WTC11 (cell line): ENCODE measurements at regions not wholly inside any gene's neighbourhood (a gene's known extent, or its start where the extent isn't known, plus 50 kb on each side); places are given as distances from the start of the nearest gene placed in this dataset.

Experiments used
- ATAC-seq: fragments of 200-7000 bp; cut with Tn5 transposase; 2 replicates; pipeline ENCODE4 v1.10.0; 2021; ENCODE audit warnings: mild to moderate bottlenecking, moderate library complexity
- CTCF ChIA-PET: fragments of 300-600 bp; sonication (Branson Sonifier 250); formaldehyde crosslinking; loops from one replicate; lab custom pipeline; 2021; ENCODE audit warnings: antibody characterized with exemption; lab: Charles Lee
- POLR2A ChIA-PET: fragments of 350-600 bp; sonication (Branson Sonifier 250); formaldehyde crosslinking; loops from one replicate; lab custom pipeline; 2021; ENCODE audit warnings: antibody characterized with exemption; lab: Charles Lee
- DNase-seq: peaks from one replicate; pipeline ENCODE4 v3.0.0; 2021; ENCODE audit warnings: low spot score
- H3K27ac Mint-ChIP-seq: 2 replicates; pipeline ENCODE4 v1.8.0; 2021; ENCODE audit warnings: mixed read lengths
- H3K27me3 Mint-ChIP-seq: 2 replicates; pipeline ENCODE4 v1.8.0; 2021; ENCODE audit warnings: low read depth, mild to moderate bottlenecking, moderate library complexity, mixed read lengths
- H3K36me3 Mint-ChIP-seq: 2 replicates; pipeline ENCODE4 v1.8.0; 2021; ENCODE audit warnings: mixed read lengths
- H3K4me1 Mint-ChIP-seq: 2 replicates; pipeline ENCODE4 v1.8.0; 2022; ENCODE audit warnings: mixed read lengths
- H3K4me3 Mint-ChIP-seq: 2 replicates; pipeline ENCODE4 v1.8.0; 2021; ENCODE audit warnings: mild to moderate bottlenecking, moderate library complexity, mixed read lengths
- H3K9me3 Mint-ChIP-seq: 2 replicates; pipeline ENCODE4 v1.8.0; 2021; ENCODE audit warnings: mixed read lengths
- ATF1 ChIP-seq: sonication (generic); formaldehyde crosslinking; IDR thresholded peaks from 2 replicates; pipeline ENCODE4 v1.8.1; 2023; ENCODE audit warnings: mild to moderate bottlenecking, moderate library complexity, missing genetic modification reagents
- ATF6 ChIP-seq: sonication (generic); formaldehyde crosslinking; IDR thresholded peaks from 2 replicates; pipeline ENCODE4 v1.8.1; 2023; ENCODE audit warnings: mild to moderate bottlenecking, missing genetic modification reagents
- E2F5 ChIP-seq: sonication (generic); formaldehyde crosslinking; IDR thresholded peaks from 2 replicates; pipeline ENCODE4 v1.8.1; 2022; ENCODE audit warnings: mild to moderate bottlenecking, moderate library complexity, missing genetic modification reagents
- ERG ChIP-seq: fragments of 250-450 bp; sonication (Bioruptor Pico); IDR thresholded peaks from 2 replicates; pipeline ENCODE4 v1.8.0; 2021; ENCODE audit warnings: mild to moderate bottlenecking
- ESRRA ChIP-seq: sonication (generic); formaldehyde crosslinking; IDR thresholded peaks from 2 replicates; pipeline ENCODE4 v1.8.1; 2022; ENCODE audit warnings: mild to moderate bottlenecking, missing genetic modification reagents, borderline replicate concordance
- ETV6 ChIP-seq: sonication (generic); formaldehyde crosslinking; IDR thresholded peaks from 2 replicates; pipeline ENCODE4 v1.8.1; 2022; ENCODE audit warnings: mild to moderate bottlenecking, missing genetic modification reagents
- FOXK1 ChIP-seq: sonication (generic); formaldehyde crosslinking; IDR thresholded peaks from 2 replicates; pipeline ENCODE4 v1.8.0; 2022; ENCODE audit warnings: mild to moderate bottlenecking, moderate library complexity, missing genetic modification reagents
- IRF1 ChIP-seq: sonication (generic); formaldehyde crosslinking; IDR thresholded peaks from 2 replicates; pipeline ENCODE4 v1.8.0; 2023; ENCODE audit warnings: missing genetic modification reagents
- JUN ChIP-seq: sonication (generic); formaldehyde crosslinking; IDR thresholded peaks from 2 replicates; pipeline ENCODE4 v1.8.0; 2023; ENCODE audit warnings: mild to moderate bottlenecking, missing genetic modification reagents
- MAX ChIP-seq: sonication (generic); formaldehyde crosslinking; IDR thresholded peaks from 2 replicates; pipeline ENCODE4 v1.8.0; 2022; ENCODE audit warnings: mild to moderate bottlenecking, missing genetic modification reagents
- MYBL2 ChIP-seq: sonication (generic); formaldehyde crosslinking; IDR thresholded peaks from 2 replicates; pipeline ENCODE4 v1.8.1; 2023; ENCODE audit warnings: mild to moderate bottlenecking, moderate library complexity, missing genetic modification reagents
- NFE2L1 ChIP-seq: sonication (generic); formaldehyde crosslinking; IDR thresholded peaks from 2 replicates; pipeline ENCODE4 v1.8.1; 2023; ENCODE audit warnings: missing genetic modification reagents
- NR1H2 ChIP-seq: sonication (generic); formaldehyde crosslinking; IDR thresholded peaks from 2 replicates; pipeline ENCODE4 v1.9.0; 2021; ENCODE audit warnings: mild to moderate bottlenecking, moderate library complexity, missing genetic modification reagents
- RELA ChIP-seq: sonication (generic); formaldehyde crosslinking; IDR thresholded peaks from 2 replicates; pipeline ENCODE4 v1.8.1; 2022; ENCODE audit warnings: missing genetic modification reagents, mild to moderate bottlenecking, borderline replicate concordance
- RORB ChIP-seq: fragments of 250-450 bp; sonication (Bioruptor Pico); IDR thresholded peaks from 2 replicates; pipeline ENCODE4 v1.9.0; 2021; ENCODE audit warnings: mild to moderate bottlenecking
- TCF7 ChIP-seq: sonication (generic); formaldehyde crosslinking; IDR thresholded peaks from 2 replicates; pipeline ENCODE4 v1.8.0; 2022; ENCODE audit warnings: mild to moderate bottlenecking, low read depth, missing genetic modification reagents, moderate library complexity
- TEAD4 ChIP-seq: sonication (generic); formaldehyde crosslinking; IDR thresholded peaks from 2 replicates; pipeline ENCODE4 v1.8.0; 2022; ENCODE audit warnings: mild to moderate bottlenecking, missing genetic modification reagents
- USF2 ChIP-seq: sonication (generic); formaldehyde crosslinking; IDR thresholded peaks from 2 replicates; pipeline ENCODE4 v1.8.1; 2023; ENCODE audit warnings: mild to moderate bottlenecking, missing genetic modification reagents, moderate library complexity
- ZBTB43 ChIP-seq: sonication (generic); formaldehyde crosslinking; IDR thresholded peaks from 2 replicates; pipeline ENCODE4 v1.8.1; 2023; ENCODE audit warnings: mild to moderate bottlenecking, missing genetic modification reagents
- ZMAT4 ChIP-seq: fragments of 250-450 bp; sonication (Bioruptor Pico); IDR thresholded peaks from 2 replicates; pipeline ENCODE4 v1.9.0; 2021; ENCODE audit warnings: mild to moderate bottlenecking
- ZNF138 ChIP-seq: sonication (generic); formaldehyde crosslinking; conservative IDR thresholded peaks from 2 replicates; pipeline ENCODE4 v1.8.1; 2022; ENCODE audit warnings: mild to moderate bottlenecking, moderate library complexity, missing genetic modification reagents
- ZNF416 ChIP-seq: fragments of 250-450 bp; sonication (Bioruptor Pico); IDR thresholded peaks from 2 replicates; pipeline ENCODE4 v1.9.0; 2021; ENCODE audit warnings: mild to moderate bottlenecking, inconsistent platforms
- ZNF532 ChIP-seq: fragments of 250-450 bp; sonication (Bioruptor Pico); IDR thresholded peaks from 2 replicates; pipeline ENCODE4 v1.9.0; 2021; ENCODE audit warnings: mild to moderate bottlenecking, borderline replicate concordance
- ZNF671 ChIP-seq: fragments of 250-450 bp; sonication (Bioruptor Pico); IDR thresholded peaks from 2 replicates; pipeline ENCODE4 v1.8.0; 2021; ENCODE audit warnings: mild to moderate bottlenecking

- Mint-ChIP-seq H3K27ac (no peak overlapping the region), H3K36me3 (peaks cover 4% of the 10 kb centered on the region; the same call in 1 of the 2 replicates), H3K9me3 (peaks cover 33% of the 10 kb centered on the region), H3K4me1 (no peaks in the 10 kb centered on the region), H3K27me3 (no peaks in the 10 kb centered on the region), H3K4me3 (no peak overlapping the region)
- CTCF ChIA-PET: no interaction called here
- TF ChIP-seq RELA (CRISPR knock-in tag) (no peak), ZNF532 (CRISPR knock-in tag) (no peak), TEAD4 (CRISPR knock-in tag) (no peak), JUN (no peak), ATF6 (CRISPR knock-in tag) (no peak), ATF1 (CRISPR knock-in tag) (no peak), NFE2L1 (CRISPR knock-in tag) (no peak), ZNF416 (CRISPR knock-in tag) (no peak), ZMAT4 (CRISPR knock-in tag) (no peak), MAX (CRISPR knock-in tag) (no peak), NR1H2 (CRISPR knock-in tag) (no peak), ESRRA (CRISPR knock-in tag) (no peak), RORB (CRISPR knock-in tag) (no peak), ETV6 (CRISPR knock-in tag) (no peak), ZNF671 (CRISPR knock-in tag) (no peak)
- ATAC-seq (no peak), DNase-seq (no peak)
- POLR2A ChIA-PET: no interaction called here
Observed at GRCh38 chr5:2242539-2242938, 359.8 kb upstream of the IRX4 start.

GRCh38 chr5:2241842-2242241 lies 359.1 kb upstream of the IRX4 start:
- DNase-seq (no peak), ATAC-seq (no peak)
- Mint-ChIP-seq H3K36me3 (0 out of 2 replicates have a peak, but pooled peaks cover 2% of the 10 kb centered on the region), H3K9me3 (peaks cover 33% of the 10 kb centered on the region), H3K4me1 (no peaks in the 10 kb centered on the region), H3K27me3 (no peaks in the 10 kb centered on the region), H3K4me3 (no peak overlapping the region), H3K27ac (no peak overlapping the region)
- POLR2A ChIA-PET: no interaction called here
- CTCF ChIA-PET: no interaction called here
- TF ChIP-seq IRF1 (no peak), USF2 (CRISPR knock-in tag) (no peak), MYBL2 (CRISPR knock-in tag) (no peak), ZBTB43 (CRISPR knock-in tag) (no peak), FOXK1 (CRISPR knock-in tag) (no peak), E2F5 (no peak), ZNF138 (no peak), ATF1 (CRISPR knock-in tag) (no peak), ERG (CRISPR knock-in tag) (no peak), TCF7 (CRISPR knock-in tag) (no peak)
- TF ChIP-seq, all 79 proteins: peak for 0
